ENCODE measurements at regions not wholly inside any gene's neighbourhood (a gene's known extent, or its start where the extent isn't known, plus 50 kb on each side); places are given as distances from the start of the nearest gene placed in this dataset.

DNA sequence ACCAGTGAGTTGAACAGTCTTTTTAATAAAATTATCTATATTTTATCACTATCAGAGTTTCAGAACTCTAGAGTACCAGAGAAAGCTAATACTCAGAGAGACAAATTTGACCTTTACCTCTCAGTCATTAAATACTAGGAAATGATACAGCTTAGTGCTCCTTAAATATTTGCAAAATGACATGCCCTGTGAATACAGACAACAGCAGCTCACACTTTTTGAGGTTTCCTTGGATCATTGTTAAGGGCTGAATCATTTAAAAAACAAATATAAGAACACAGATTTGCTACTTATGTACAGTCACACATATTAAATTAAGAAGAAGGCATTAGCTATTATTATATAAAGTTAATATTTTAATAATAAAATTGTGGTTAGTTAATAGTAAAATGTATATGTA, 1158.7 kb upstream of the EYS start:
- Histone ChIP-seq H3K27ac (ENCODE audit: extremely low read depth, low read depth, low read length) (no peak overlapping the region), H3K4me1 (ENCODE audit: control insufficient read depth, insufficient read depth, low read length) (no peaks in the 10 kb centered on the region), H3K36me3 (ENCODE audit: control insufficient read depth in 2 of 2, insufficient read depth in 1 of 2, low read length in 2 of 2) (no peaks in the 10 kb centered on the region), H3K4me3 (ENCODE audit: low read depth, low read length) (no peak overlapping the region), H3K9me3 (ENCODE audit: control insufficient read depth, insufficient read depth, low read depth, low read length) (no peaks in the 10 kb centered on the region)
- ChIA-PET POLR2A (no interaction called here), CTCF (no interaction called here)
- TF ChIP-seq ZNF184 (tag by site-specific recombination; IDR thresholded peaks at IDR 0.05) (no peak), ZNF394 (tag by site-specific recombination; IDR thresholded peaks at IDR 0.05; ENCODE audit: borderline replicate concordance) (no peak), ZNF514 (tag by site-specific recombination; IDR thresholded peaks at IDR 0.05) (no peak)
- TF ChIP-seq, protein P1, sequence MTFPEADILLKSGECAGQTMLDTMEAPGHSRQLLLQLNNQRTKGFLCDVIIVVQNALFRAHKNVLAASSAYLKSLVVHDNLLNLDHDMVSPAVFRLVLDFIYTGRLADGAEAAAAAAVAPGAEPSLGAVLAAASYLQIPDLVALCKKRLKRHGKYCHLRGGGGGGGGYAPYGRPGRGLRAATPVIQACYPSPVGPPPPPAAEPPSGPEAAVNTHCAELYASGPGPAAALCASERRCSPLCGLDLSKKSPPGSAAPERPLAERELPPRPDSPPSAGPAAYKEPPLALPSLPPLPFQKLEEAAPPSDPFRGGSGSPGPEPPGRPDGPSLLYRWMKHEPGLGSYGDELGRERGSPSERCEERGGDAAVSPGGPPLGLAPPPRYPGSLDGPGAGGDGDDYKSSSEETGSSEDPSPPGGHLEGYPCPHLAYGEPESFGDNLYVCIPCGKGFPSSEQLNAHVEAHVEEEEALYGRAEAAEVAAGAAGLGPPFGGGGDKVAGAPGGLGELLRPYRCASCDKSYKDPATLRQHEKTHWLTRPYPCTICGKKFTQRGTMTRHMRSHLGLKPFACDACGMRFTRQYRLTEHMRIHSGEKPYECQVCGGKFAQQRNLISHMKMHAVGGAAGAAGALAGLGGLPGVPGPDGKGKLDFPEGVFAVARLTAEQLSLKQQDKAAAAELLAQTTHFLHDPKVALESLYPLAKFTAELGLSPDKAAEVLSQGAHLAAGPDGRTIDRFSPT (tag by site-specific recombination; IDR thresholded peaks at IDR 0.05) = no peak
- TF ChIP-seq, protein P2, sequence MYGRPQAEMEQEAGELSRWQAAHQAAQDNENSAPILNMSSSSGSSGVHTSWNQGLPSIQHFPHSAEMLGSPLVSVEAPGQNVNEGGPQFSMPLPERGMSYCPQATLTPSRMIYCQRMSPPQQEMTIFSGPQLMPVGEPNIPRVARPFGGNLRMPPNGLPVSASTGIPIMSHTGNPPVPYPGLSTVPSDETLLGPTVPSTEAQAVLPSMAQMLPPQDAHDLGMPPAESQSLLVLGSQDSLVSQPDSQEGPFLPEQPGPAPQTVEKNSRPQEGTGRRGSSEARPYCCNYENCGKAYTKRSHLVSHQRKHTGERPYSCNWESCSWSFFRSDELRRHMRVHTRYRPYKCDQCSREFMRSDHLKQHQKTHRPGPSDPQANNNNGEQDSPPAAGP (tag by site-specific recombination; IDR thresholded peaks at IDR 0.05) = no peak

DNA sequence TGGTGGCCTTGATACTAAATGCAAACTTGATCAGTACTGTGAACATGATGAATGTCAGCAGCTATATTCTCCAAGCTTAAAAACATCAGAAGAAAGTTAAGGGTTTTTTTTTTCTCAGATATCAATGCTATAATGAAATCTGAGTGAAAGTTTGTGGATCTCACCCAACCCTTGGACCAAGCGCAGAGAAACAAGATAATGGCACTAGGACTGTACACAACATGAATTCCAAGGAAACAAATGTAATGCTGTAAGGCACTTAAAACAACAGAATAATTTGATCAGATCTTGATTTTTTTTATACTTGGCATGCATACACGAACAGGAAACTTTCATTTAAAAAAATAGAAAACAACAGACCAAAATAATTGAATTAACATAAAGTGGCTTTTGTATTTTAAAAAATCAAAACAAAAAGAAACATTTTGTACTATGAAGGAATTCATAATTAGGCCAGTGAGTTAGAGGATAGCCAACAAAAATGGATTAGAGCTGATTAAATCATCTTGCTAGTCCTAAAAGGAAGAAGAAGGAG, 1154.0 kb upstream of the EYS start:
- no peak overlapping the region for H3K4me3 ChIP-seq (ENCODE audit: low read depth, low read length)
- ChIA-PET CTCF (no interaction called here), POLR2A (no interaction called here)
- no peaks in the 10 kb centered on the region for H3K9me3 ChIP-seq (ENCODE audit: control insufficient read depth, insufficient read depth, low read depth, low read length)
- TF ChIP-seq, protein P3, sequence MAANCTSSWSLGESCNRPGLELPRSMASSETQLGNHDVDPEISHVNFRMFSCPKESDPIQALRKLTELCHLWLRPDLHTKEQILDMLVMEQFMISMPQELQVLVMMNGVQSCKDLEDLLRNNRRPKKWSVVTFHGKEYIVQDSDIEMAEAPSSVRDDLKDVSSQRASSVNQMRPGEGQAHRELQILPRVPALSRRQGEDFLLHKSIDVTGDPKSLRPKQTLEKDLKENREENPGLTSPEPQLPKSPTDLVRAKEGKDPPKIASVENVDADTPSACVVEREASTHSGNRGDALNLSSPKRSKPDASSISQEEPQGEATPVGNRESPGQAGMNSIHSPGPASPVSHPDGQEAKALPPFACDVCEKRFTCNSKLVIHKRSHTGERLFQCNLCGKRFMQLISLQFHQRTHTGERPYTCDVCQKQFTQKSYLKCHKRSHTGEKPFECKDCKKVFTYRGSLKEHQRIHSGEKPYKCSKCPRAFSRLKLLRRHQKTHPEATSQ (tag by site-specific recombination; IDR thresholded peaks at IDR 0.05) = no peak
- TF ChIP-seq, protein P4, sequence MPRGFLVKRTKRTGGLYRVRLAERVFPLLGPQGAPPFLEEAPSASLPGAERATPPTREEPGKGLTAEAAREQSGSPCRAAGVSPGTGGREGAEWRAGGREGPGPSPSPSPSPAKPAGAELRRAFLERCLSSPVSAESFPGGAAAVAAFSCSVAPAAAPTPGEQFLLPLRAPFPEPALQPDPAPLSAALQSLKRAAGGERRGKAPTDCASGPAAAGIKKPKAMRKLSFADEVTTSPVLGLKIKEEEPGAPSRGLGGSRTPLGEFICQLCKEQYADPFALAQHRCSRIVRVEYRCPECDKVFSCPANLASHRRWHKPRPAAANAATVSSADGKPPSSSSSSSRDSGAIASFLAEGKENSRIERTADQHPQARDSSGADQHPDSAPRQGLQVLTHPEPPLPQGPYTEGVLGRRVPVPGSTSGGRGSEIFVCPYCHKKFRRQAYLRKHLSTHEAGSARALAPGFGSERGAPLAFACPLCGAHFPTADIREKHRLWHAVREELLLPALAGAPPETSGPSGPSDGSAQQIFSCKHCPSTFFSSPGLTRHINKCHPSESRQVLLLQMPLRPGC (tag by site-specific recombination; IDR thresholded peaks at IDR 0.05) = no peak
- TF ChIP-seq ZSCAN23 (tag by site-specific recombination; IDR thresholded peaks at IDR 0.05) (no peak), ZNF621 (tag by site-specific recombination; IDR thresholded peaks at IDR 0.05) (no peak), FEZF1 (tag by site-specific recombination; IDR thresholded peaks at IDR 0.05) (no peak), ZNF138 (tag by site-specific recombination; IDR thresholded peaks at IDR 0.05; ENCODE audit: borderline replicate concordance) (no peak), REPIN1 (tag by site-specific recombination; IDR thresholded peaks at IDR 0.05; ENCODE audit: low read depth) (no peak), ZNF214 (tag by site-specific recombination; IDR thresholded peaks at IDR 0.05; ENCODE audit: borderline replicate concordance) (no peak), ZNF660 (tag by site-specific recombination; IDR thresholded peaks at IDR 0.05) (no peak), ZNF16 (tag by site-specific recombination; IDR thresholded peaks at IDR 0.05; ENCODE audit: low read depth) (no peak), ZNF202 (tag by site-specific recombination; IDR thresholded peaks at IDR 0.05; ENCODE audit: borderline replicate concordance) (no peak), KLF10 (tag by site-specific recombination; IDR thresholded peaks at IDR 0.05) (no peak), ZNF140 (tag by site-specific recombination; IDR thresholded peaks at IDR 0.05) (no peak), ZNF48 (tag by site-specific recombination; IDR thresholded peaks at IDR 0.05) (no peak), ZFP69B (tag by site-specific recombination; IDR thresholded peaks at IDR 0.05) (no peak)
- TF ChIP-seq, protein P5, sequence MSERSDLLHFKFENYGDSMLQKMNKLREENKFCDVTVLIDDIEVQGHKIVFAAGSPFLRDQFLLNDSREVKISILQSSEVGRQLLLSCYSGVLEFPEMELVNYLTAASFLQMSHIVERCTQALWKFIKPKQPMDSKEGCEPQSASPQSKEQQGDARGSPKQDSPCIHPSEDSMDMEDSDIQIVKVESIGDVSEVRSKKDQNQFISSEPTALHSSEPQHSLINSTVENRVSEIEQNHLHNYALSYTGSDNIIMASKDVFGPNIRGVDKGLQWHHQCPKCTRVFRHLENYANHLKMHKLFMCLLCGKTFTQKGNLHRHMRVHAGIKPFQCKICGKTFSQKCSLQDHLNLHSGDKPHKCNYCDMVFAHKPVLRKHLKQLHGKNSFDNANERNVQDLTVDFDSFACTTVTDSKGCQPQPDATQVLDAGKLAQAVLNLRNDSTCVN (tag by site-specific recombination; optimal IDR thresholded peaks at IDR 0.05) = no peak
- TF ChIP-seq, protein P6, sequence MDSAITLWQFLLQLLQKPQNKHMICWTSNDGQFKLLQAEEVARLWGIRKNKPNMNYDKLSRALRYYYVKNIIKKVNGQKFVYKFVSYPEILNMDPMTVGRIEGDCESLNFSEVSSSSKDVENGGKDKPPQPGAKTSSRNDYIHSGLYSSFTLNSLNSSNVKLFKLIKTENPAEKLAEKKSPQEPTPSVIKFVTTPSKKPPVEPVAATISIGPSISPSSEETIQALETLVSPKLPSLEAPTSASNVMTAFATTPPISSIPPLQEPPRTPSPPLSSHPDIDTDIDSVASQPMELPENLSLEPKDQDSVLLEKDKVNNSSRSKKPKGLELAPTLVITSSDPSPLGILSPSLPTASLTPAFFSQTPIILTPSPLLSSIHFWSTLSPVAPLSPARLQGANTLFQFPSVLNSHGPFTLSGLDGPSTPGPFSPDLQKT (IDR thresholded peaks at IDR 0.05; ENCODE audit: borderline replicate concordance, low read depth, low read length) = no peak
- H3K36me3 ChIP-seq (ENCODE audit: control insufficient read depth in 2 of 2, insufficient read depth in 1 of 2, low read length in 2 of 2) = no peaks in the 10 kb centered on the region
- no peak overlapping the region for H3K27ac ChIP-seq (ENCODE audit: extremely low read depth, low read depth, low read length)
- H3K4me1 ChIP-seq (ENCODE audit: control insufficient read depth, insufficient read depth, low read length) = no peaks in the 10 kb centered on the region

All from HEK293 (cell line).